Midbrain (tissue), 1 donor: ENCODE measurements at regions not wholly inside any gene's neighbourhood (a gene's known extent, or its start where the extent isn't known, plus 50 kb on each side); places are given as distances from the start of the nearest gene placed in this dataset.
"Not testable (repeated sequence)": the region's sequence is repeated elsewhere in the genome, so short reads cannot be mapped to it uniquely, and the experiment has no call there.

Experiments
- DNase-seq: peaks from one replicate; lab custom pipeline; 2025; lab: John Stamatoyannopoulos, UW

- DNase-seq = no peak
Measured at GRCh38 chr14:94836849-94837248, 66.9 kb upstream of the GSC start.

GRCh38 chr14:94833633-94834032, 63.7 kb upstream of the GSC start:
- no peak for DNase-seq

- DNase-seq = no peak
Measured at GRCh38 chr14:94831085-94831484, 61.2 kb upstream of the GSC start.

- no peak for DNase-seq
Measured at GRCh38 chr14:94827711-94828447, 58.0 kb upstream of the GSC start.

GRCh38 chr14:94826774-94827173, 56.9 kb upstream of the GSC start:
- DNase-seq = no peak

- DNase-seq = peak; percentile 1
Measured at GRCh38 chr14:94823556-94824341, 53.8 kb upstream of the GSC start.

- DNase-seq = no peak
Measured at GRCh38 chr14:94821705-94822104, 51.8 kb upstream of the GSC start.

- DNase-seq = not testable (repeated sequence)
Measured at GRCh38 chr14:94820932-94821331, 51.0 kb upstream of the GSC start.
